ENCODE measurements at regions not wholly inside any gene's neighbourhood (a gene's known extent, or its start where the extent isn't known, plus 50 kb on each side); places are given as distances from the start of the nearest gene placed in this dataset.

DNA sequence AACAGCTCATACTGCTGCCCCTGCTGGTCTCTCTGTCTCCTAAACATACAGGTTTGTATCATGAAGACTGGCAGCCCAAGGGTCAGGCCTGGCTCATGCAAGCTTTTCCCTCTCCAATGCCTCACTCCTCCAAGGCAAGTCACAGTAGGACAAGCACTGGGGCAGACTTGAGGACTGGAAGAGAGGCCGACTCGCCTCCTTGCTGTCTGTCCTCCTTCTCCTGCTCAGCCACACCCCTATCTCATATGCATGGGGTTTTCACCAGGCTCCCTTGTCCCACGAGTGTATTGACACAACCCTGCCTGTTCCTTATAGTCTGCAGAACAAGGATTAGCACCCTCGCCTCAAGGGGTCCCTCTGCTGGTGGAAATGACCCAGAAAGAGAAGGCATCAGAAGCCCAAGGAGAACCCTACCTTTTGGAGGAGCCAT, 223.7 kb downstream of the SOX11 start:
- DNase-seq (ENCODE audit: low spot score) = no peak

DNA sequence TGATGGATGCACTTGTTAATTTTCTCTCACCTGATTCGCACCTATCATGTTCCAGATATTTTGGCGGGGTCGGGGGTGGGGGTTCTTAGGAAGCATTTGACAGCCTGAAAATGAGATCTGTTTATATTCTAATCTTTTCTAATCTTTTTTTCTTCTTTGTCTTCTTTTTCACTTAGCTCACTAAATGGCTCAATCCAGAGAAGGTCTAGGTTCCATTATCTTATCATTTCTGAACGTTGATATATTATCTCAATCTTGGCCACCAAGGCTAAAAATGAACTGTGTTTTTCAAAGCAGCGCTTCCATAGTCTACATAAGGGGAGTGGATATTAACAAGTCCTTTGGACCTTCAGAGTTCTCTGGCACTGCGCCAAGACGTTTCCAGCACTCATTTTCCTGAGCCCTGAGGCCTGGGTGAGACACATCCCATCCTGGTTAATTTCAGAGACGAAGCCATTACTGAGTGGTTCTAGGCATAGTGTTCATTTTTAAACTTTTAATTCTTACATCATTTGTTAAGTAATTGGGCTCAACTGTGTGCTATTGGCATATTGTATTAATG, 229.0 kb downstream of the SOX11 start:
- DNase-seq (ENCODE audit: low spot score) = no peak

DNA sequence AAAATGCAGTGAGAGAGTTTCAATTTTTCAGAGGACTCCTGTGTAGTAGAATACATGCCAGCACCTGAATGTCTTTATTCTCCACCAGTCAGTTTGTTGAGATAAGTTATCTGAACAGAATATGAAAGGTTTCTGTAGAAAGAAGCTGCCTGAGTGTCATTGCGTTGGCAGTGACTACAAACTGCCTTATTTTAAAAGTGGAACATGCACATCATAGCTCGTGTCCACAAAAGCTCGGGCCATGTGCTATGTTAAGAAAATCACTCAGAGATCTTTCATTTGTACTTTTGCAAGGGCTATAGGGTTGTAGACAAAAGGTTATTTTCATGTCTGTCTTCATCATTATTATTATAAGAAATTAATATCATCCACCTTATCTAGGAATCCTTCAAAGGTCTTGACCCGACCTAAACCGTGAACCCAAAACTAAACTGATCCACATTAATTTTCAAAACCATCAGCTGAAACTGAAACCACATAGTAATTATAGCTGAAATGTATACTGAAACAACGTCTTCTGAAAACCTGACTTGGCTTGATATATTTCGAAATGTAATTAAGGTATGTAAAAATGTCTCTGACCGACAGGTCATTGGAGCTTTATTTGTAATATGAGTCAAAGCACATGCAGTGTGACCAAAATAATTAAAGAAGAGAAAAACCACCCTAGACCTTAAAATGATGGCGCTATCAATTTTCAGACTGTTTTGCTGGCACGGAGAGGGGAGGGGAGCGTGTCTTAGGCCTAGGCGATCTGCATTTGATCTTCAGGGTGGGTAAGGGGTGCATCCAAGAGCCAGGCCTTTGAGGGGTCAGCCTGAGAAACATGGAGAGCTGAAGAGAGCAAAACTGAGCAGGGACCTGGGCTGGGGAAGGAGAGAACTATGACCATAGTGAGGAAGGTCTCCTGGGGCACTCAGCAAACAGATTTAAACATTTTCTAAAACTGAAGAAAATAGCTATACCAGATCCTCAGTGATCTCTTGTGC, 232.1 kb downstream of the SOX11 start:
- no peak for DNase-seq (ENCODE audit: low spot score)

DNA sequence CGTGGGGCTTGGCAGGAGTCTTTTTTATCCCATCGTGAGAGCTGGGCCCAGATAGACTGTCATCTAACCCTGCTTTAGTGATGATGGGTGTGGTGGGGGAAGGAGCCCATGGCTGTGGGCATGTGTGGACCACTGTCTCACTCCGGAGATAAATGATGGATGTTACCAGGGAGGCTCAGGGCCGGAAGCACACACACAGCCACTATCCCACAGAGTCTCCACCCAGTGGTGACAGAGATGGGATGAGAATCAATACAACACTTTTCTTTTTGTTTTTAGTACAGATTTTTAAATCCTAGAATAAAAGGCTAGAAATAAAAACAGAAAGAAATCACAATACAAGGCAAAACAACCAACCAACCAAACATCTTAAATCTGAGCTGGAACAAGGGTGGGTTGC, 233.4 kb downstream of the SOX11 start:
- DNase-seq (ENCODE audit: low spot score) = no peak

DNA sequence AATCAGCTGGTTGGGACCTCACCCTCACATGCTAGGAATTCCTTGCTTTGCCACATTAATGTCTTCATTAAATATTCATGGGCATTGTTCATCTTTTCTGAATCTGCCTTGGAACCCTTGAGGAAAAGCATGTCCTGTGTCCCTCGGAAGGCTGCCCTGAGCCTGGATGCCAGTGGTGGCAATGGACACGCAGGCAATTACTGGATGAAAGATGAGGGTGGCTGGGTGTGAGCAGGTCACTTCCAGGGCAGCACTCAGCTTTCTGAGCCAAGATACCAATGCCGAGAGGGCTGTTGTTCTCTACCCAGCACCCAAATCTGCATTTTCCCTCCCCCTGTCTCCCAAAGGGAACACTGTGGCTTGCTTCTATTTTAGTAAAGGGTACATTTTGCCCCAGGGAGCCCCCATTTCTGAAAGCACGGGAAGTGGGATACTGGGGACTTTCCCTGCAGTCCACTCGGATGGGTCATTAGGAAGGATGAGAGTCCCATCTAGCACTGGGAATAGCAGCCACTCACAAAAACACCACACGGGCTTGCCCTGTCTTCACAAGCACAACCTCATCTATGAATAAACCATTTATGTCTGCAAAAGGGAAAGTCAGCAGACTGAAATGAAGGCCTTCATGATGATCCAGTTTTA, 234.8 kb downstream of the SOX11 start:
- no peak for DNase-seq (ENCODE audit: low spot score)

DNA sequence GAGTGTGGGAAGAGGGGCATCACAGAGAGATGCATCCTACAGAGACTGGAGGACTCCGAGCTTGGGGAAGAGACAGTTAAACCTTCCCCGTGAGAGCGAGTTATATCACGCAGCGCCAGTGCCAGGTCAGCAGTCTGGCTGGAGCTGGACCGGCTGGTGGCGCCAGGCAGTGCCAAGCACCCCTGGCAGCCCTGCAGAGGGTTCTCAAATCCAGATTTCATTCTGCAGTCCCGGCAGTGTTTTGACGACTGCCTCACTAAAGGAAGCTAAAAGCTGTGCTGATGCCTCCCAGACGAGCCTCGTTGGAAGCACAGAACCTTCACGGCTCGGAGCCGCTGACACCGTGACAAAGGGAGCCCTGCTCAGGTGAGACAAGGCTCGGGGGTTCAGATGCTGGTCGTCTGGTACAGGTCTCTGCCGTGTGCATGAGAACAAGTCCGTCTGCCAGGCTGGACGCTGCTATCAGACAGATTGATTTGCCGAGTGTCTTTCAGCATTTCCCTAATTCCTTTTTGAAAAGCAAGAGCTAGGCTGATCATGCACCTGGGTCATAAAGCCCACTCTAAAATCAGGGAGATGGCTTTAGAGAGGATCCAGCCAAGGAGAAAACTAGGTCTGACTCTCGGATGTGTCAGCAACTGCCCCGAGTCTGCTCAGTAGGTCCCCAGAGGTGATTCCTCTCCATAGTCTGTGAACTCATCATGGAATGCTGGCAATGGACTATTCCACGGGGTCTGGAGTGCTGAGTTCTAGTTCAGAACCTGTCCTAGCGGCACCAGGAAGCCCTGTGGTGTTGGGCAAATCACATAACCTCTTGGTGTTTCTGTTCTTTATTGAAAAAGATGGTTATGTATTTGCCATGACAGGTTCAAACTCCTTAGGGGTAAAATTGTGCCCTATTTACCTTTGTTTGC, 240.6 kb downstream of the SOX11 start:
- no peak for DNase-seq (ENCODE audit: low spot score)

DNA sequence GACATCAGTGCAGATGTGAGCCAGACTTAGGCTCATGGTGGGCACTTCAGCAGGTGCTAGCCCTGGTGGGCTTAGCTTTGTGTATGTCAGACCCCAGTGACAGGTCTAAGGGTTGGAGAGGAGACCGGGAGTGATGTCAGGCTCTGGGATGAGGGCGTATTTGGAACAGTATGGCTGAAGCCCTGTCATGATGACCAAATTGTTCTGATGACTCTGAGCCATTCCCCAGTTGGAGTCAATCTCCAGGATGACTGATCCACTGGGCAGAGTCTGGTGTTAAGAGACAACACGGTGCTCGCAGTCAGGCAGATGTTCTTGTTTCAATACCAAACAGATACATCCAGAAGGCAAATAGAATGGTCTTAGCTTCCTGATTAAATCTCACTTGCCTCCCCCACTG, 241.5 kb downstream of the SOX11 start:
- DNase-seq (ENCODE audit: low spot score) = no peak

DNA sequence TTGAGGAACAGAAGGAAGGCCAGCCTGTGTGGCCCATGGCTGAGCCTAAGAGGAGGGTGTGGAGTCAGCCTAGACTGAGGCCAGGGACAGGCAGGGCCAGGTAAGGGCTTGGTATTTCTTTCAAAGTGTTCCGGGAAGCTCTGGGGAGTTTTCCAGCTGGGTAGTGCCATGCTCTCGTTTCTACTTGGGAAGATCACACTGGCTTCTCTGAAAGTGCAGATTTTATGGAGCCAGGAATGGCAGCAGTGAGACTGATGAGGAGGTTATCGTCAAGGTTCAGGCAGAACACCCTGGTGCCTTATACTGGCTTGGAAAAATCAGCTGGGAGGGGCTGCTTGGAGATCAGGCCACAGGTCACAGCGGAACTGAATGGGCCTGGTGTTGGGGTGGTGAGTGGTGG, 245.1 kb downstream of the SOX11 start:
- no peak for DNase-seq (ENCODE audit: low spot score)

DNA sequence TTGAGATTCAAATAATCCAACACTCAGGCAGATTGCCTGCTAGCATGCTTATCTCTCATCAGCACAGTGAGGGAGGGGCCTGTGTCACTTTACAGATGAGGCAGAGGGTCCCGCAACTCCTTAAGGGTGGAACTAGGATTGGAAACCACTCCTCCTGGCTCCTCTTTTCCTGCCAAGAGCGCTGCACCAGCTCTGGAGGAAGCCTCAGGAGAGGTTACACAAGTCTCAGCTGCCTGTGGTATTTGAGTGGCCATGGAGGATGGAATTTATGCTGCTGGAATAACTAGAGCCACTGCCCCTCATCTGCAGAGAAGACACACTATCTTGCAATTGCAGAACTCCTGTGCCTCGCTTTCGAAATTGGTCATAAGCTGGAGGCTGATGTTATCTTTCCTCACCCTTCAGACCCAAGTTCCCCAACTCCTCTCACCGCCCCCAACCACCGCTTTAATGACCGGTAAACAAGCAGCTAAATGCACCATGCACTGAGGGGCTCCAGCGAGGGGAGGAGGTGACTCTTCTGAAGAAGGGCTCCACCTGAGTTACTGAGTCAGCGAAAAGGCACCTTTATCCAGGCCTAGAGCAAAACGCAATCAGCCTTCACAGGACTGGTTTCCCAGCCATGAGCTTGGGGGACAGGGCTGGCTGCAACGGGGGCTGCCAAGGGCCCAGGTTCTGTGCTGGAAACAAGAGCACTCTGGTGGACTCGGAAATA, 245.8 kb downstream of the SOX11 start:
- no peak for DNase-seq (ENCODE audit: low spot score)

DNA sequence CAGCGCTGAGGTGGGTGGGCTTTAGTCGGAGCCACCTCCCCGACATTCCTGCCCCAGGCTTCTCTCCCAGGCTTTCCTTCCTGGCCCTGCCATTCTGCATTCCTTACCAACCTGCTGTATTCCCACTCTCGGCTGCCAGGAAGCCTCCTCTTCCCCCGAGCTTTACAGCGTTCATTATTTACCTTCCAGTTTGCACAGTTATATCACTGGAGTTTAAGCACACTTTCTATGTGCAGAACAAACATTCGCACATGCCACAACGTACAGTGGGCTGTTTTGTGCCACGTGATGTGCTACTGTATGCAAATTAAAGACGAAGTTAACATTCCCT, 246.3 kb downstream of the SOX11 start:
- no peak for DNase-seq (ENCODE audit: low spot score)

DNA sequence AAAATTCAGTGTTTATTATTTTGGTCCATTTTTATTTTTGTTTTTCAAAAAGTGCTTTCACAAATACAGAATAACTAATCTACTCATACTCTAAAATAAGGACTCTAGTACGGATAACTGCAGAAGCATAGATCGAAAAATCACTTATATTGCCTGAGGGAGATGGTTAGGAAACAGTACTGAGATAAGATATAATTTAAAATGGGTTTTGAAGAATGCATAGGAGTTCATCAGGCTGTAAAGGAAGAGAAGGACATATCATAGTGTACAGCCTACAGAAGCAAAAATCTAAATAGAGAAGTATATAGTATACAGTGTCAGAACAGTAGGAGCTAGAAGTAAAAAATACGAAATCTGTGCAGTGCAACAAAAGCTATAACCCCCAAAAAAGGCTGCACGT, 247.4 kb downstream of the SOX11 start:
- DNase-seq (ENCODE audit: low spot score) = no peak

DNA sequence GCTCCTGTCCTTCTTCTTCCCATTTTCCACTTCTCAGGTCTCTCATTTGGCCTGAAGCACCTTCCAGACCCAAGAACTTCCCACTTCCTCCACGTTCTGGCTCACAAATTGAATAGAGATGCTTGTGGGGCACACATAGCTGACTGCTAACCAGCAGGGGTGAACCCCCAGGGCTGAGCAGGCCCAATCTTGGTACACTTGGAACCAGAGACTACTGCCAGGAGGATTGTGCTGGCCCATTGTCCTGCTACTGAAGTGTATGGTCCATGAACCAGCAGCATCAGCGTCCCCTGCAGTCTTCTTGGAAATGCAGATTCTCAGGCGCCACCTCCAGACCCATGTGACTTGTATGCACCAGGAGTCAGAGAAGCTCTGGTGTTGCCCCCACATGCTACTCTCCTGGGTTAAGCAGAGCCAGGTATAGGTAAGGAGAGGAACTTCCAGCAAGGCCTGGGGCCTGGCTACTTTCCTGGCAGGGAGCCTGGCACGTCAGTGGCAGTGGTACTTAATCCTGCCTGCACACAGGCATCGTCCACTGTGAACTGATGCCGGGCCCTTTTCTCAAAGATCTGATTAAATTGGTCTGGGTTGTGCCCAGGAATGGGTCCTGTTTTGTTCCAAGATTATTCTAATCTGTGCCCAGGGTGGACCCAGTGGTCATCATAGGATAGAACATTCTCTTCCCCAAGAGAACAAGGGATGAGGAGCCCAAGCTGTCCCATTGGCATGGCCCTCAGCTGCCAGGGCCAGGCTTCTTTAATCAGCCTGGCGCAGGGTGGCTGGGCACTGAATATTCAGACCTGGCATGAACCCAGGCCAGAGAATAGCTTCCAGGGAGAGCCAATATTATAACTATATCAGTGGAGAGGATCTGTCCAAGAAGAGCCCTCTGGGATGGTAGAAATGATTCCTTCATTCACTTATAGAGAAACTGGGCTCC, 248.7 kb downstream of the SOX11 start:
- DNase-seq (ENCODE audit: low spot score) = no peak

DNA sequence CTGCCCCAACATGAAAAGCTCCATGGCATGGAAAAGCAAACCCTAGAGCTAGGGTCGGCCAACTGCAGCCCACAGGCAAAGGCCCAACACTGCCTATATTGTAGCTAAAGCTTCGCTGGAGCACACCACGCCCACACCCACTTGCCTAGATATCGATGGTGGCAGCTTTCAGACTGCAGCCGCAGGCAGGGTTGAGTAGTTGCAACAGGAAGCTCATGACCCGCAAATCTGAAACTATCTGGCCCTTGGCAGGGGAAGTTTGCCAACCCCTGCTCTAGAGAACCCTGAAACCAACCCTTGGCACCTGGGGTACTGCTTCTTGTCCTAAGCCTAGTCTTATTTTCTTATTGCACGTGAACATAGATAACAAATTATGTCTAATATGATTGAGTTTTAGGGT, 250.0 kb downstream of the SOX11 start:
- DNase-seq (ENCODE audit: low spot score) = no peak

DNA sequence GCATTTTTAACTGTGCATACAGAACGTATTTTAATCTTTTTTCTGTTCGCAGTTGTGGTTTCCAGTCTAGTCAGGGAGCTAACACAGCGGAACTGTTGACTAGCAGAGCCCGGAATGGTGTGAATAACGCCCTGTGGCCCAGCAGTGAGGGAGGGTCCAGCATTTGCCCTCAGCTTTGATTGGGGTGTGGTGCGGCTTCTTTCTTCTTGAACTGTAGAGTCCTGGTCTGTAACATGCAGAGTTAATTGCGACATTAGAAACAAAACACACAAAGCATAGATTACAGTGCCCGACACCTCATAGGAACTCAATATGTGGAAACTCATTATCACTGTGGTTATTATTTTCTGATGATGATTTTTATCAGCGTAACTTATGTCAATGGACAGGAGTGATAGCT, 253.6 kb downstream of the SOX11 start:
- no peak for DNase-seq (ENCODE audit: low spot score)

DNA sequence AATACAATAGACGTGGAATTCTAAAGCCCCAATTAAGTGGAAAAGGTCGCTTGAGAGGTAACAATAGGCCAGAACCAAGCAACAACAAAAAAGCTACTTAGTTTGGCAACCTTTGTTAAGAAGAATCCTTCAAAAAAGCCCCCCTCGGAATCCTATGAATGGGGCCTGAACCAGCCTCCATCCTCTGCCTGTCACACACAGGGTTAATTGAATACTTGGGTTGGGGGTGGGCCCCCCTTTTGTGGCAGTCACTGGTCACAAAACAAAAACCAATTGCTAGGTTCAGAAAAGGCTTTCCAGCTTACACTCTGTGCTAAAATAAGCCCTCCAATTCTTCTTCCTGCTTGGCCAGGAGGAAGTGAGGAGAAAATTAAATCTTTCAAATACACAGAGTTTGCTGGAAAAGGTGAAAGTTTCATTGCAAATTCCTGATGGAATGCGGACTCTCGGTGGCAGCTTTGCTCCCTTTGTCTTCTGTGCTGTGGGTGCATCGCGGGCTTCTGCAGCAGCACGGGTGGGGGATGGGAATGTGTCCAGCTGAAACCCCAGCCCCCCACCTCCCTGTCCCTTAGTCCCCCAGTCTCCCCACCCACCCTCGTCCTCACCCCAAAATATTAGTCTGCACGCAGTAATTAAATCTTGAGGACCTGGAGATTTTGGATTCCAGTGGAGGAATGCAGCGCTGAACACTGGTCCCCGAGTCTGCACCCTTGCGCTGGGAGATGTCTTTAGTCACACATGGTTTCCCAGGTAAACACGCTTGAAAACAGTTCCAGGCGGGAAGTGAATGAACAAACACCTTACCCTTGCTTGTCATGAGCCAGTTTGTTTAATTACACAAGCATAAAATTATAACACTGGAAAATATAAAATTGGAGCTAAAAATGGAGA, 254.3 kb downstream of the SOX11 start:
- no peak for DNase-seq (ENCODE audit: low spot score)

DNA sequence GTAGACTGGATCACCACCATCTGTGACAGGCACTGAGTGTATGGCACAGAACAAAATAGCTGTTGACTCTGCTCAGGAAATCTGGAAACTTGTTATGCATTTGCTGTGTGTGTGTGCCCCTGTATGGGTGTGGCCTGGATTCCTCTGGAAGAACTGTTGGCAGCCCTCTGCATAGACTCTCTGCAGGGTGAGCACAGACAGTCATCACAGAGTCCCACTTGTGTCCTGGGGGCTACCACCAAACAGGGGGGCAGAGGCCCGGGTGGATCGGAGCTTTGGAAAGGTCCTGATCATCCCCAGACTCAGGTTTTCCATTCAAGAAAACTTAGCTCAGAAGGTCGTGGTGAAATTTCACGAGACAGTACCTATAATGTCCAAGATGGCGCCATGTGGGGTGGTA, 258.6 kb downstream of the SOX11 start:
- no peak for DNase-seq (ENCODE audit: low spot score)

DNA sequence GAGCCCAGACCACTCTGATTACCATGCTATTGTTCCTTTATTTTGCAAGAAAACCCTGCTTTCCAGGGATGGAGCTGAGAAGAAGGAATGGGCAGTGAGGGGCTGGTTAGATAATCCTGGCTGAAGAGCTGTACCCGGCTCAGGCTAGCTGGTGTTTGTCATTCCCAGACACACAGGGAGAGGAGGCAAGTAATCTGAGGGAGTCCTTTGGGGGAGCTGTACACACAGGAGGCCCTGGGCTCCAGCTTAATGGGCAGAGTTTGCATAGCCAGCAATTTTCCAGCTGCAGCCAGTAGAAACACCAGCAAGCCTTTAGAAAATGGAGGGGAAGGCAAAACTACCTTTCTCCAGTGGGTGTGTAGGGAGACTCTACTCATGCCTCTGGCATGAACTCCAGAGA, 259.3 kb downstream of the SOX11 start:
- no peak for DNase-seq (ENCODE audit: low spot score)

DNA sequence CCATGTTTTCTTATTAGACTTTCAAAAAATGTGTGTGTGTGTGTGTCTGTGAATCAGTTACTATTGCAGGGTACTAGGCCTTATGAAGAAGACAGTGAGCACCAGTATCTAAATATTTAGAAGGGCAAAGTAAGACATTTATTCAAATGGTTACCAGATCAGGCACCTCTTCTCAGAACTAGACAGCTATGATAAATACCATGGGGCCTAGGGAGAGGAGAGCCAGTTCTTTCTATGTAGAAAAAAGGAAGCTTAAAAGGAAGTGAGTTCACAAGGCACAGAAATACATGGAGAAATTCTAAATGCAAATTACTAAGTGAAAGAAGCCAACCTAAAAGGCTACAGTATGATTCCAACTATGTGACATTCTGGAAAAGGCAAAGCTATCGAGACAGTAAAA, 261.3 kb downstream of the SOX11 start:
- DNase-seq (ENCODE audit: low spot score) = no peak

DNA sequence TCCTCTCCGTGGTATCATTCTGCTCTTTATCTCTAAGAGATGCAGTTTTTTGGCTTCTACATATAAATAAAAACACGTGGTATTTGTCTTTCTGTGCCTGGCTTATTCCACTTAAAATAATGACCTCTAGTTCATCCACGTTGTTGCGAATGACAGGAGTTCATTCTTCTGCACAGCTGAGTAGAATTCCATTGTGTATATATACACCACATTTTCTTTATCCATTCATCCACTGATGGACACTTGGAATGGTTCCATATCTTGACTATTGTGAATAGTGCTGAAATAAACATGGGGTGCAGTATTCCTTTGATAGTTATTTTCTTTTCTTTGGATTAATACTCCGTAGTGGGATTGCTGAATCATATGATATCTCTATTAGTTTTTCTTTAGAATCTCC, 262.3 kb downstream of the SOX11 start:
- no peak for DNase-seq (ENCODE audit: low spot score)

All from left forelimb (tissue), 1 donor.